SU-DHL-6 (cell line): ENCODE measurements at regions not wholly inside any gene's neighbourhood (a gene's known extent, or its start where the extent isn't known, plus 50 kb on each side); places are given as distances from the start of the nearest gene placed in this dataset.
"Not testable (repeated sequence)": the region's sequence is repeated elsewhere in the genome, so short reads cannot be mapped to it uniquely, and the experiment has no call there.

ENCODE experiments used
- H2AFZ ChIP-seq: fragments of 200-600 bp; sonication (generic); 2 replicates; pipeline ENCODE4 v1.6.1; 2014; ENCODE audit warnings: low read depth, mild to moderate bottlenecking, moderate library complexity, mixed read lengths, antibody characterized with exemption, low read length; ENCODE audit not compliant: severe bottlenecking
- H3F3A ChIP-seq: fragments of 200-600 bp; shearing (Covaris generic); 2 replicates; pipeline ENCODE4 v1.6.0; 2016; ENCODE audit warnings: antibody characterized with exemption, mild to moderate bottlenecking; ENCODE audit not compliant: insufficient read depth
- H3K27ac ChIP-seq: fragments of 200-600 bp; sonication (generic); 2 replicates; pipeline ENCODE4 v1.5.1; 2016; ENCODE audit warnings: low read depth, mild to moderate bottlenecking, low read length, moderate library complexity, mixed read lengths
- H3K27me3 ChIP-seq: fragments of 200-600 bp; sonication (generic), shearing (Covaris generic); 2 replicates; pipeline ENCODE4 v1.6.0; 2014; ENCODE audit warnings: mild to moderate bottlenecking, low read length
- H3K36me3 ChIP-seq: fragments of 200-600 bp; sonication (generic); 2 replicates; pipeline ENCODE4 v1.6.1; 2014; ENCODE audit warnings: mild to moderate bottlenecking, low read length, mixed read lengths
- H3K4me2 ChIP-seq: fragments of 300-600, 200-600 bp; shearing (Covaris generic), sonication (generic); 2 replicates; pipeline ENCODE4 v1.6.0; 2014; ENCODE audit warnings: low read length, low read depth, mild to moderate bottlenecking; ENCODE audit not compliant: poor library complexity, severe bottlenecking
- H3K4me3 ChIP-seq: fragments of 200-600 bp; sonication (generic); 2 replicates; pipeline ENCODE4 v1.5.1; 2014; ENCODE audit warnings: antibody characterized with exemption, low read length, mild to moderate bottlenecking, mixed read lengths; ENCODE audit not compliant: insufficient read depth, poor library complexity, severe bottlenecking
- H3K79me2 ChIP-seq: fragments of 200-600 bp; sonication (generic); 2 replicates; pipeline ENCODE4 v1.6.1; 2014; ENCODE audit warnings: mild to moderate bottlenecking, low read length, moderate library complexity; ENCODE audit not compliant: insufficient read depth
- H3K9ac ChIP-seq: fragments of 200-600 bp; sonication (generic); 2 replicates; pipeline ENCODE4 v1.7.0; 2014; ENCODE audit warnings: mild to moderate bottlenecking, low read length
- H3K9me2 ChIP-seq: fragments of 200-600 bp; sonication (generic); replicated peaks from 2 replicates; pipeline ENCODE4 v1.6.1; 2014; ENCODE audit warnings: low read length; ENCODE audit not compliant: insufficient read depth
- H3K9me3 ChIP-seq: fragments of 200-600 bp; sonication (generic); 2 replicates; pipeline ENCODE4 v1.6.1; 2014; ENCODE audit warnings: low read length, mixed read lengths; ENCODE audit not compliant: insufficient read depth
- H4K20me1 ChIP-seq: fragments of 200-600 bp; sonication (generic); 2 replicates; pipeline ENCODE4 v1.6.1; 2014; ENCODE audit warnings: low read depth, mild to moderate bottlenecking, antibody characterized with exemption, low read length, moderate library complexity, mixed read lengths
- CTCF ChIP-seq: fragments of 200-600 bp; sonication (generic); IDR thresholded peaks from one replicate; pipeline ENCODE4 v1.5.1; 2017; ENCODE audit warnings: antibody characterized with exemption, mild to moderate bottlenecking, low read length, moderate library complexity; ENCODE audit not compliant: insufficient read depth, poor library complexity, severe bottlenecking
- EZH2phosphoT487 ChIP-seq: fragments of 200-600 bp; sonication (generic), shearing (Covaris generic); conservative IDR thresholded peaks from 2 replicates; pipeline ENCODE4 v1.6.1; 2018; ENCODE audit warnings: mild to moderate bottlenecking, antibody characterized with exemption, low read length, moderate library complexity, mixed read lengths

DNA sequence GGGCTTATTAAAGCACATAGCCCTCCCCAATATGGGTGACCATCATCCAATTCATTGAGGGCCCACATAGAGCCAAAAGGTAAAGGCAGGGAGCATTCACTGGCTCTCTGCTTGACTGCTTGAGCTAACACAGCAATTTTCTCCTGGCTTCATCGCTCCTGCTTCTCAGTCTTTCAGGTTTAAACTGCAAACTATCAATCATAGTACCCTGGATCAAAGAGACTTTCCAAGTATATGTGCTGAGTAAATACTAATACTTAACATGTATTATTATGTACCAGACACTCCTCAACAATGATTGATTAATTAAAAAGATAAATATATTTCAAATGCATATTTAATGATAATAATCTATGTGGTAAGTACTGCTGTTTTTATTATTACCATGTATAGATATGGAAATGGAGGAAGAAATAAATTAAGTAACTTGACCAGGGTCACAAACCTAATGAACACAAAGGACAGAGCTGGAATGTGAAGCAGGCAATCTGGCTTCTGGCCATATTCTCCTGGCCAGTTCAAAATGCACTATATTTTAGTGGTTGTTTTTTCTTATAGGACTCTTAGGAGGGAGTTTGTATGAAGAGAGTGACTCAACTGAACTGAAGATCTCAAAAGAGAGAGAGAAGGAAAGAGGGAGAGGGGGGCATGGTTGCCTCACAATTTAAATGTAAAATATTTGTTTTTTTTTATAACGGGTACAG is 1197.3 kb downstream of the TECRL start:
- Histone ChIP-seq H3K9me2 (no peaks in the 10 kb centered on the region), H2AFZ (peak overlapping the region; percentile 41), H3K36me3 (no peaks in the 10 kb centered on the region), H3K9me3 (no peaks in the 10 kb centered on the region), H3K4me3 (no peak overlapping the region), H3K27ac (no peak overlapping the region), H3K27me3 (no peaks in the 10 kb centered on the region), H3K9ac (no peak overlapping the region), H3K4me2 (no peak overlapping the region), H4K20me1 (no peaks in the 10 kb centered on the region), H3F3A (no peaks in the 10 kb centered on the region), H3K79me2 (no peaks in the 10 kb centered on the region)
- TF ChIP-seq EZH2phosphoT487 (no peak), CTCF (no peak)

DNA sequence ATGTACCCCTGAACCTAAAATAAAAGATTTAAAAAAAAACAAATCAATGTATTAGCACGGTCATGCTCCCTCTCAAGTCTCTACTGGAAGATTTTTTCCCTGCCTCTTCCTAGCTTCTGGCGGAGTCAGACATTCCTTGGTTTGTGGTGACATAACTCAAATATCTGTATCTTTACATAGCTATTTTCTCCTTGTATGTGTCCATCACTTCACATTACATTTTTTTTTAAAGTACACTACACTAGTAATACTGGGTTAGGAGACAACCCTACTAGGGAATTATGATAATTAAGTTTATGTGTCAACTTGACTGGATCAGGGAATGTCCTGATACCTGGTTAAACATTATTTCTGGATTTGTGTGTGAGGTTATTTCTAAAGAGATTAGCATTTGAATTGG is 1197.9 kb downstream of the TECRL start:
- Histone ChIP-seq H3K36me3 (no peaks in the 10 kb centered on the region), H3K4me2 (no peak overlapping the region), H4K20me1 (no peaks in the 10 kb centered on the region), H2AFZ (peak overlapping the region; percentile 41), H3K9ac (no peak overlapping the region), H3K27me3 (no peaks in the 10 kb centered on the region), H3F3A (no peaks in the 10 kb centered on the region), H3K4me3 (no peak overlapping the region), H3K9me3 (no peaks in the 10 kb centered on the region), H3K79me2 (no peaks in the 10 kb centered on the region), H3K27ac (no peak overlapping the region), H3K9me2 (no peaks in the 10 kb centered on the region)
- no peak for TF ChIP-seq EZH2phosphoT487
- no peak for TF ChIP-seq CTCF

DNA sequence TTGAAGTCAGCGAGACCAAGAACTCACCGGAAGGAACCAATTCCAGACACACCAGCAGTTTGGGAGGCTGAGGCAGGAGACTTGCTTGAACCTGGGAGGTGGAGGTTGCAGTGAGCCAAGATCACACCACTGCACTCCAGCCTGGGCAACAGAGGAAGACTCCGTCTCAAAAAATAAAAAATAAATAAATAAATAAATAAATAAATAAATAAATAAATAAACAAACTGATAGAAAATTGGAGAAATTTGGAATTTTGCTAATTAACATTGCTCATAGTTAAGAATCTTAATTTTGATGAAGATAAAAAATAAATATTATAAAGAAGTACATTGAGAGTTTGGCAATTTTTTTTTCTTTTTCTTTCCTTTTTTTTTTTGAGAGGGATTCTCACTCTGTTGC is 1216.2 kb downstream of the TECRL start:
- H3K36me3 ChIP-seq, H3K9ac ChIP-seq, H3K4me2 ChIP-seq, H3K9me3 ChIP-seq, H3K27me3 ChIP-seq, H3K27ac ChIP-seq, H3K4me3 ChIP-seq, H3K9me2 ChIP-seq, H3K79me2 ChIP-seq, H2AFZ ChIP-seq, H3F3A ChIP-seq, H4K20me1 ChIP-seq: not testable (repeated sequence)

DNA sequence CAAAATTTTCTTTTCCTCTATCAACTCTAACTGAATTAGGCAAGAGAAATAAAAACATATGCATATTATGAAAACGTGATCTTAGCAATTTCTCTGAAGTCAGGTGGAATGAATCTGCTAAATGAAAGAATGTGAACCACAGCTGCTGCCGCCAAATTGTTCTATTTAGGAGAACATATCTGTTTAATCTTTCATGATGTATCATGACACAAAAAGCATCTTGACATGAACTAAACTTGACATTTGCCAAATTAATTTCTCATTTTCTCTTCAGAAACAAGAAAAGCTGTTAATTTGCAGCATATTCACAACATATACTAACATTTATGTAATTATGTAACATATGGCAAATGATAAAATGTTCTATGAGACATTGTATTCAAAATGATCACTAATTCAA is 1237.9 kb downstream of the TECRL start:
- no peaks in the 10 kb centered on the region for H3K36me3 ChIP-seq
- H3K27ac ChIP-seq = no peak overlapping the region
- no peak overlapping the region for H2AFZ ChIP-seq
- no peaks in the 10 kb centered on the region for H3F3A ChIP-seq
- TF ChIP-seq CTCF (no peak), EZH2phosphoT487 (no peak)
- H3K79me2 ChIP-seq = no peaks in the 10 kb centered on the region
- no peaks in the 10 kb centered on the region for H3K27me3 ChIP-seq
- no peaks in the 10 kb centered on the region for H3K9me2 ChIP-seq
- H3K4me2 ChIP-seq = no peak overlapping the region
- no peak overlapping the region for H3K4me3 ChIP-seq
- no peak overlapping the region for H3K9ac ChIP-seq
- H3K9me3 ChIP-seq = no peaks in the 10 kb centered on the region
- H4K20me1 ChIP-seq = no peaks in the 10 kb centered on the region
